PC-3 (cell line): ENCODE measurements at regions not wholly inside any gene's neighbourhood (a gene's known extent, or its start where the extent isn't known, plus 50 kb on each side); places are given as distances from the start of the nearest gene placed in this dataset.

ENCODE experiments used
- CTCF ChIP-seq: fragments of 300-600 bp; sonication (generic); conservative IDR thresholded peaks from 2 replicates; pipeline ENCODE4 v1.5.1; 2017; ENCODE audit warnings: antibody characterized with exemption, low read depth, mild to moderate bottlenecking, low read length
- EZH2 ChIP-seq: fragments of 300-600 bp; sonication (generic); IDR thresholded peaks from one replicate; pipeline ENCODE4 v1.6.1; 2017; ENCODE audit warnings: antibody characterized with exemption, mild to moderate bottlenecking, low read length; ENCODE audit not compliant: unreplicated experiment
- EZH2phosphoT487 ChIP-seq: fragments of 300-600 bp; sonication (generic); IDR thresholded peaks from 2 replicates; pipeline ENCODE4 v1.6.1; 2018; ENCODE audit warnings: mild to moderate bottlenecking, antibody characterized with exemption, low read length, borderline replicate concordance

DNA sequence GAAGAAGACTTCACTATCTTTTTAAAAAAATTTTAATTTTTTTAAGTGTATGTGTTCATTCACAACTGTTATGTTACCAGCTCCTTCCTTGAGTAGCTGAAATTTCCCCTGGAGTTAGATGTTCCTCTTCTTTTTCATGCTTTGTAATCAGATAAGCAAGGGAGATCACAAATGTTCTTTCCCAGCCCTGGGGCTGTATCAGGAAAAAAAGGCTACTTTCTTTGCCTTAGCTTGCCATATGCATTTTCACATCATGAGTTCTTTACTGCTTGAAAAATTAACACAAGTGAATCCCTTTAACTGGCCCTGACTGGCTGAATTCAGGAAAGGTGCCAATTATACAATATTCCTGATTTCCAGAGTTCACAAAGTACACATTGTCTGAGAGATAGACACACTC lies 353.2 kb upstream of the ATP11B start:
- no peak for TF ChIP-seq CTCF
- TF ChIP-seq EZH2, result no peak
- no peak for TF ChIP-seq EZH2phosphoT487
